ENCODE measurements at regions not wholly inside any gene's neighbourhood (a gene's known extent, or its start where the extent isn't known, plus 50 kb on each side); places are given as distances from the start of the nearest gene placed in this dataset.
"Not testable (repeated sequence)": the region's sequence is repeated elsewhere in the genome, so short reads cannot be mapped to it uniquely, and the experiment has no call there.

DNA sequence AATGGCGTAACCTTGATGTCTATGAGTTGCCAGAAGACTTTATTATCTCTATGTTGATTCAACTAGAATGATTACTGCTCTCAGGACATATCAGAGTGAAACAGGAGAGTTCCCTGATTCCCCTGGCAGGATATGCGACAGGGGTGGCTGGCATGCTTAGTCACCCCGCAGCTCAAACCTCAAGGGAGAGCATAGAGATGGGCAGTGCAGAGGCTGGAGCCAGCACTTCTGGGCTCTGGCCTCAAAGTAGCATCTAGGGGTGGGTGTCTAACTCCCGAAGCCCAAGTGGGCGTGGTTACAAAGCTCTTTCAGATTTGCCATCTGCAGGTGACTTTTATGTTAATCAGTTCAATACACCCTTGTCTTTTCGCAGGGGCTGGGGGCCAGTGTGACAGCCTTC lies 391.6 kb downstream of the ADCYAP1 start:
- DNase-seq (ENCODE audit: low read depth): no peak

GRCh38 chr18:1302861-1303260 lies 398.2 kb downstream of the ADCYAP1 start:
- DNase-seq (ENCODE audit: low read depth): no peak

- DNase-seq (ENCODE audit: low read depth): no peak
Observed at GRCh38 chr18:1304392-1304992, 399.8 kb downstream of the ADCYAP1 start.

- no peak for DNase-seq (ENCODE audit: low read depth)
Observed at GRCh38 chr18:1306641-1307040, 402.0 kb downstream of the ADCYAP1 start.

GRCh38 chr18:1308686-1309085 lies 404.0 kb downstream of the ADCYAP1 start:
- DNase-seq (ENCODE audit: low read depth): no peak

GRCh38 chr18:1311376-1311775 lies 406.7 kb downstream of the ADCYAP1 start:
- no peak for DNase-seq (ENCODE audit: low read depth)

GRCh38 chr18:1335345-1335744 lies 430.7 kb downstream of the ADCYAP1 start:
- DNase-seq (ENCODE audit: low read depth): not testable (repeated sequence)

- DNase-seq (ENCODE audit: low read depth): no peak
Observed at GRCh38 chr18:1350931-1351450, 446.3 kb downstream of the ADCYAP1 start.

DNA sequence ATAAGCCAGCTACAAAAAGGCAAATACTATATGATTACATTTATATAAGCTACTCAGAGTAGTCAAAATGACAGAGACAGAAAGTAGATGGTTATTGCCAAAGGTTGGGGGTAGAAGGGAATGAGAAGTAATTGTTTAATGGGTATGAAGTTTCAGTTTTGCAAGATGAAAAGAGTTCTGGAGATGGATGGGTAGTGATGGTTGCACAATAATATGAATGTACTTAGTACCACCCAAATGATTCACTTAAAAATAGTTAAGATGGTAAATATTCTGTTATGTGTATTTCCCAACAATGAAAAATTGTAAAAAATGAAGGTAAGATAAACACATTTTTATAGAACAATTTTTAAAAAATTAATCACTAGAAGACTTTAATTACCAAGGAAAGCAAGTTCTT lies 448.4 kb downstream of the ADCYAP1 start:
- DNase-seq (ENCODE audit: low read depth): no peak

GRCh38 chr18:1357724-1358123 lies 453.1 kb downstream of the ADCYAP1 start:
- DNase-seq (ENCODE audit: low read depth): no peak

DNA sequence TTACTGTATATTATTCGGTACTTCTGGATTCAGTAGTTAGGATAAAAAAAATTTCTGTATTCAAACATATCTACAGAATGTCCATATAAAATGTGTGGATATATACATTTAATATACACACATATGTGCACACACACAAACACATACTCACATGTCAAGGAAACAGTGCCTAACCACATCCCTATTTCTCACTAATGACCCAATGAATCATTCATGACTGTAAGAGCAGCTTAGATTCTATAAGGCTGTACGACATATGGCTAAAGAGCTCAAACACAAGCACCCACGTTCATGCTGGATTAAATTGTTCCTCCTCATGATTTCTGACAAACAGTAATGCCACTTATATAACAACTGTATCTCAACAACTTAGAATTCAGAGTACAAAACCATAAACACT lies 457.3 kb downstream of the ADCYAP1 start:
- no peak for DNase-seq (ENCODE audit: low read depth)

DNA sequence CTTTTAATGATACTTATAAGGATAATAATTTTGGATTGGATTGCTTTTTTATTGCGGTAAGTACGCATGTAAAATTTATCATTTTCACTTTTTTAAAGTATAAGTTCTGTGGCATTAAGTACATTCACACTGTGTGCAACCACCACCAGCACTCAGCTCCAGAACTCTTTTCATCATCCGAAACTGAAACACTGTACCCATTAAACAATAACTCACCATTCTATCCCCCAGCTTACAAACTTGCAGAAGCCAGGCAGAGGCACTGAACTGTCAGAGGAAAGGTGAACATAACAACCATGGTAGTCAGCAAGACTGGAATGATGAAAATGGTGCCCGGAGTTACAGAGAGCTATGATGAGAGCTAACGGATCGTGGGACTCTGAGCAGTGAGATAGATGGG lies 465.9 kb downstream of the ADCYAP1 start:
- DNase-seq (ENCODE audit: low read depth): no peak

DNA sequence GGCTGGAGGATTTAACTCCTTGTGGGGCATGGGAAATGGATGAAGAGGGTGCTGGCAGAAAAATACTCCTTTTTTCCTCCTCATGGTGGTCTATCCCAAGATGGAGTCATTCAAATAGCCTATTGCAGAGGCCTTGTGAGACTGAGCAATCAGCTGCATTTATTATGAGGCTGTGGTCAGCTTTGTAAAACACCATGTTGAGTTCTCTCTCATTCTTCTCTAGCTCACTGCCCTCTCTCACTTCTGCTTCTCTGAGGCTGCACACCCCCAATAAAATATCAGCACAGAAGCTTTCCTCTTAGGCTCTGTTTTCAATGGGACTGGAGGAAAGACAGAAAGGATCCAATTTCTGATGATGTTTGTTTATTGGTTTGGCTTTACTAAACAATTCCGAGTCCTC lies 467.1 kb downstream of the ADCYAP1 start:
- no peak for DNase-seq (ENCODE audit: low read depth)

DNA sequence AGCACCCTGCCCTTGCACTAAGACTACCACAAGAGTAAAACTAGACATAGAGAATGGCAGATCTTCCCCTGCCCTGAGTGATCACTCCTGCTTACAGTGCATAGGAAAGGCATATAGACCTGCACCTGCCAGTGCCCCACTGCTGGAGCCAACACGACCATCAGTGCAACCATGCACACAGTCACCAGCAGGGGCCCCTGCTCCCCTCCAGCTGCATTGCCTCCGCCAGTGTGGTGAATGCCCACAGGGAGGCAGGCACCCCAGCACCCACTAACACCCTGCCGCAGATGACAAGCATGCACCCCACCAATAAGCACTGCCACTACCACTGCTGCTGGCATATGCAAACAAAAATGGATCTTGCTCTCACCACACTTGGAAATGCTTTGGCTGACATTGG lies 478.8 kb downstream of the ADCYAP1 start:
- DNase-seq (ENCODE audit: low read depth): no peak

DNA sequence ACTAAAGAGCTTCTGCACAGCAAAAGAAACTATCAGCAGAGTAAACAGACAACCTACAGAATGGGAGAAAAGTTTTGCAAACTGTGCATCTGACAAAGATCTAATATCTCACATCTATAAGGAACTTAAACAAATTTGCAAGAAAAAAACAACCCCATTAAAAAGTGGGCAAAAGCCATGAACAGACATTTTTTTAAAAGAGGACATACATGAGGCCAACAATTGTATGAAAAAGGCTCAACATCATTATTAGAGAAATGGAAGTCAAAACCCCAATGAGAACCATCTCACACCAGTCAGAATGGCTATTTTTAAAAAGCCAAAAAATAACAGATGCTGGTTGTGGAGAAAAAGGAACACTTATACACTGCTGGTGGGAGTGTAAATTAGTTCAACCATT lies 483.8 kb downstream of the ADCYAP1 start:
- DNase-seq (ENCODE audit: low read depth): not testable (repeated sequence)

DNA sequence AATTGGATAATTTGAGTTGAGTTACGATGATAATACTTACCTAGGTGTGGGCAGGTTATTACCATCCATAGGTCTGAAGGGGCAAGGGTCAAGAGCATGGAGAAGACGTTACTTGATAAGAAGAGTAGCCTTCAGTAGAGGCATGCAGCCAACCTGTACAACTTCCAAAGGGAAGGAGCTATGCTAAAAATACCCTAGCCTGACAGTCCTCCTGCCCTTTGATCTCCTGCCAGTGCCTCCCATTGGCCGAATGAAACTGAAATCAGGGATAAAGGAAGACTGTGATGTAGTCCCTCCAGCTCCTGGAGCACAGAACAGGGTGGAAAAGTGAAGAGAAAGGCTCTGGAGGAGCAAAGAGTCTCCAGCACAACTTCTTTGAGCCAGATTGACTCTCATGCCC lies 487.4 kb downstream of the ADCYAP1 start:
- no peak for DNase-seq (ENCODE audit: low read depth)

- no peak for DNase-seq (ENCODE audit: low read depth)
Observed at GRCh38 chr18:1392865-1393734, 488.4 kb downstream of the ADCYAP1 start.

DNA sequence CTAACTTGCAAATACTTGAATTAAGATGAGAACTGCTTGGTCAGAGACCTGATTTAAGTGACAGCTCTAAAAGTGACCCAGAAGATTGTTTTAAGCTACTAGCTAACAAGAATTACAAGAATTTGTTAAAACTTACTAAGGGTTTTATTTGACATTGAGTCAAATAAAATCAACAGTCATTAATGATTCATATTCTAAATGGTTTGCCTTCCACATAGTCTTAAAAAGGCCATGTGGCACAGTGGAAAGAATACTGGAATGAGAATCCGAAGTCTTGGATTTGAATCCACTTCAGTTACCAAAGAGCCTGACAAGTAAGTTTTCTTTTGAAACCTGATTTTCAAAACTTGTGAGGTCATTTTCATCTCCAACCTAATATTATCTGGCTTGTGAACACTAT lies 489.3 kb downstream of the ADCYAP1 start:
- DNase-seq (ENCODE audit: low read depth): no peak

- no peak for DNase-seq (ENCODE audit: low read depth)
Observed at GRCh38 chr18:1394426-1394825, 489.8 kb downstream of the ADCYAP1 start.

DNA sequence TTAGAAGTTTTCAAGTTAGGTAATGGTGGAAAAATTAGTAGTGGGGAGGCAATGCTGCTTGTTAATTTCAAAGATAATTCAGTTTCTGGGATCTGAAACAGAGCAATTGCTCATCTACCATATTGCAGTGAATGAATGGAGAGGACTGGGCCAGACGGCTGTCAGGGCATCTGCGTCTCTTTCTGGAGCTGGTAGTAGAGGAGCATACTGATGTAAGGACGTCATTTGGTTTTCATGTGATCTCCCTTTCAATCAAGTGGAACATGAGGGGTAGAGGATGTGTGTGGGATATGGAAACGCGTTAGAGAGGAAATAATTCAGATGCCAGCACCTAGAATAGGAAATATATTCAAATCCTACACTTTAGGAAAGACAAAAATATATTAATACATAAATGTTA lies 490.3 kb downstream of the ADCYAP1 start:
- DNase-seq (ENCODE audit: low read depth): no peak

- no peak for DNase-seq (ENCODE audit: low read depth)
Observed at GRCh38 chr18:1408376-1408775, 503.7 kb downstream of the ADCYAP1 start.

DNA sequence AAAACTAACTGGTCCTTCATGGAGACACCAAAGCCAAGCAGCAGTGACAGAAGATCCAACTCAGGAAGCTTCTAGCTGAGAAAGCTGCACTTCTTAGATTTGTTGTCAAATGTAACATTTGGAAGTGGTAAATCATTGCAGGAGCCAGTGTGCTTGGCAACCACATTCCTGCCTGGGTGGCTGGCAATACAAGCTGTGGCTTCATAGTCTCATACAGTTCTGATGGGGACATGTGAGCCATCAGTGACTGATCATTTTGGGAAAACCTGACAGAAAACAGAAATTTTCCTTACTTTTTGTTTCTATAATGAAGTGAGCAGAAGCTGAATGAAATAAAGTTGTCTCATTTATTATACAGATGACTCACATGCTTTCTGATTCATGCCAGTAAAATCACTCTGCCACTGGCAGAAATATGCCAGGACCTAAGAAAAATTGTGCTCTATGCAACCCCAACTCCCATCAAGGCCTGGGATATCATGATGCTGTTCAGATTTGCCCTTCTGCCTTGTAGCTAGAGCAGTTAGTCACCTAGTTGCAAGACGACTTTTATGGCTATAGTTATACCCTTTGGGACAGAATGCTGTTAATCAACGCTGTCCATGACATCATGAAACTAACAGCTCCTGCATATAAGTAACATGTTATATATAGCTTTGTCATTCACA lies 508.1 kb downstream of the ADCYAP1 start:
- DNase-seq (ENCODE audit: low read depth): no peak

DNA sequence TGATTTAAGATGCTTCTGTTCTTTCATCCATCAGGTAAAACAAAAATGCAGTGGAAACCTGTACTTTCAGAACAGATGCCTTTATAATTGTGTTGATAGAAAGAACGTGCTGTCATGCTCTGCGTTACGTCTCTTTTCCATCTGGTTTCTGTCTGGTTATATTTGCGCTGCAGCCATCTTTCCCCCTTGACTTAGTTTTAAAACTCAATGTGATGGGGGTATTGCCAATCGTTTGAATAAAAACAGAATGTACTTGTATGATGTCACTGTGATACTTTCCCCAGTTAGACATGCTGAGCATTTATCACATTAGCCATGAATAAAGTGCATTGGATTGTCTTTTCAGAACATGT lies 508.6 kb downstream of the ADCYAP1 start:
- DNase-seq (ENCODE audit: low read depth): no peak
